ENCODE measurements at regions not wholly inside any gene's neighbourhood (a gene's known extent, or its start where the extent isn't known, plus 50 kb on each side); places are given as distances from the start of the nearest gene placed in this dataset.

DNA sequence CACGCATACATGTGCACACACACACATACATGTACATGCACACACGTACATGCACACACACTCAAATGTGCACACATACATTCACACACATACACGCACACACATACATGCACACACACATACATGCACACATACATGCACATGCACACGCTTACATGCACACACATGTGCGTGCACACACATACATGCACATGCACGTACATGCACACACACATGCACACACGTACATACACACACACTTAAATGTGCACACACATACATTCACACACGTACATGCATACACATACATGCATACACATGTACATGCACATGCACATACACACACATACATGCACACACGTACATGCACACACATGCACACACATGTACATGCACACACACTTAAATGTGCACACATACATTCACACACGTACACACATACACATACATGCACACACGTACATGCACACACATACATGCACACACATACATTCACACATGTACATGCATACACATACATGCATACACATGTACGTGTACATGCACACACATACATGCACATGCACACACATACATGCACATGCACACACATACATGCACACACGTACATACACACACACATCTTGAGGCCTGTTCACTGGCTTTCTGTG lies 283.7 kb upstream of the ID2 start:
- Histone ChIP-seq H3K27ac (ENCODE audit: low read depth, low read length) (no peak overlapping the region), H3K9me2 (ENCODE audit: insufficient read depth) (no peaks in the 10 kb centered on the region), H3K9me3 (ENCODE audit: control insufficient read depth in 1 of 2, insufficient read depth in 1 of 2, low read depth in 1 of 2, low read length in 2 of 2) (peaks cover 0 to 4% of the 10 kb centered on the region in 2 experiments; a peak in 1 of 4 replicates), H3K9ac (ENCODE audit: low read length) (no peak overlapping the region), H3K36me3 (ENCODE audit: control insufficient read depth in 1 of 2, insufficient read depth in 2 of 2, low read length in 2 of 2) (no peaks in the 10 kb centered on the region), H2AFZ (ENCODE audit: low read depth, low read length, poor library complexity, severe bottlenecking) (no peak overlapping the region), H4K20me1 (ENCODE audit: insufficient read depth) (no peaks in the 10 kb centered on the region), H3K79me2 (ENCODE audit: insufficient read depth, low read length) (no peaks in the 10 kb centered on the region), H3K27me3 (ENCODE audit: insufficient read depth, low read length) (no peaks in the 10 kb centered on the region), H3K4me1 (ENCODE audit: control insufficient read depth in 1 of 2, insufficient read depth in 2 of 2, low read length in 2 of 2) (no peaks in the 10 kb centered on the region), H3K4me3 (replicated peaks in 1 of 2; ENCODE audit: low read depth in 1 of 2, low read length in 2 of 2) (no peak overlapping the region), H3K4me2 (ENCODE audit: low read length) (no peak overlapping the region)
- intact Hi-C loops (cut with micrococcal nuclease) = no loop called here
- CTCF ChIA-PET = no interaction called here
- RAD21 ChIA-PET (ENCODE audit: low non-redundant PET in 1 of 2, low total read pairs in 2 of 2, uncharacterized antibody in 2 of 2, unreplicated experiment in 2 of 2) = no interaction called here
- BruUV-seq (replicated peaks) = no TSS peak
- ATAC-seq (no peak), DNase-seq (ENCODE audit: low read depth, low spot score) (no peak)
- TF ChIP-seq TCF7L2 (IDR thresholded peaks at IDR 0.05; ENCODE audit: borderline replicate concordance, extremely low read depth, insufficient read depth, insufficient read length) (no peak), SP1 (IDR thresholded peaks at IDR 0.05; ENCODE audit: low read depth) (no peak), POLR2AphosphoS5 (IDR thresholded peaks at IDR 0.05; ENCODE audit: low read depth, low read length) (no peak), EZH2phosphoT487 (IDR thresholded peaks at IDR 0.05; ENCODE audit: borderline replicate concordance) (no peak), ZNF274 (IDR thresholded peaks at IDR 0.05; ENCODE audit: low read depth, low read length) (no peak), EGR1 (IDR thresholded peaks at IDR 0.05; ENCODE audit: low read depth) (no peak), EZH2 (IDR thresholded peaks at IDR 0.05) (no peak)
- TF ChIP-seq, protein P1, sequence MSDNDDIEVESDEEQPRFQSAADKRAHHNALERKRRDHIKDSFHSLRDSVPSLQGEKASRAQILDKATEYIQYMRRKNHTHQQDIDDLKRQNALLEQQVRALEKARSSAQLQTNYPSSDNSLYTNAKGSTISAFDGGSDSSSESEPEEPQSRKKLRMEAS (IDR thresholded peaks at IDR 0.05) = no peak
- TF ChIP-seq, protein P2, sequence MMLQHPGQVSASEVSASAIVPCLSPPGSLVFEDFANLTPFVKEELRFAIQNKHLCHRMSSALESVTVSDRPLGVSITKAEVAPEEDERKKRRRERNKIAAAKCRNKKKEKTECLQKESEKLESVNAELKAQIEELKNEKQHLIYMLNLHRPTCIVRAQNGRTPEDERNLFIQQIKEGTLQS (IDR thresholded peaks at IDR 0.05) = no peak
- POLR2A ChIA-PET = no interaction called here

DNA sequence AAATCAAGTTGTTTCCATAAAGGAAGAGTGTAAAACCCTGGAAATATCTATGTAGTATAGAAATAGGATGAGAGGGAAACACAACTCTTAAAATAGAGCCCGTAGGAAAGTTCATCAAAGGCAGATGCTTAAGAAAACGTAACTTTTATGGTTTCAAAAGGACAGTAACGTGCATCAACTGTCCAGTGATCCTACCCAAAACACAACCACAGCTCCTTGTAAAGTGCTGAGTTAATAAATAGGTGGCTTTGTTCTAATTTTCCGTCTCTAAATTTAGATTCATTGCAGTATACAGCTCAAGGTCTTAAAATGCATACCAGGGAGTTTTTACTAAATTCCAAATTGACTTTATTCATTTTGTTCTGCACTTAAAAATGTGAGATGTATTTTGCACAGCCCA lies 282.1 kb upstream of the ID2 start:
- ATAC-seq = no peak
- CTCF ChIA-PET = no interaction called here
- TF ChIP-seq, protein P3, sequence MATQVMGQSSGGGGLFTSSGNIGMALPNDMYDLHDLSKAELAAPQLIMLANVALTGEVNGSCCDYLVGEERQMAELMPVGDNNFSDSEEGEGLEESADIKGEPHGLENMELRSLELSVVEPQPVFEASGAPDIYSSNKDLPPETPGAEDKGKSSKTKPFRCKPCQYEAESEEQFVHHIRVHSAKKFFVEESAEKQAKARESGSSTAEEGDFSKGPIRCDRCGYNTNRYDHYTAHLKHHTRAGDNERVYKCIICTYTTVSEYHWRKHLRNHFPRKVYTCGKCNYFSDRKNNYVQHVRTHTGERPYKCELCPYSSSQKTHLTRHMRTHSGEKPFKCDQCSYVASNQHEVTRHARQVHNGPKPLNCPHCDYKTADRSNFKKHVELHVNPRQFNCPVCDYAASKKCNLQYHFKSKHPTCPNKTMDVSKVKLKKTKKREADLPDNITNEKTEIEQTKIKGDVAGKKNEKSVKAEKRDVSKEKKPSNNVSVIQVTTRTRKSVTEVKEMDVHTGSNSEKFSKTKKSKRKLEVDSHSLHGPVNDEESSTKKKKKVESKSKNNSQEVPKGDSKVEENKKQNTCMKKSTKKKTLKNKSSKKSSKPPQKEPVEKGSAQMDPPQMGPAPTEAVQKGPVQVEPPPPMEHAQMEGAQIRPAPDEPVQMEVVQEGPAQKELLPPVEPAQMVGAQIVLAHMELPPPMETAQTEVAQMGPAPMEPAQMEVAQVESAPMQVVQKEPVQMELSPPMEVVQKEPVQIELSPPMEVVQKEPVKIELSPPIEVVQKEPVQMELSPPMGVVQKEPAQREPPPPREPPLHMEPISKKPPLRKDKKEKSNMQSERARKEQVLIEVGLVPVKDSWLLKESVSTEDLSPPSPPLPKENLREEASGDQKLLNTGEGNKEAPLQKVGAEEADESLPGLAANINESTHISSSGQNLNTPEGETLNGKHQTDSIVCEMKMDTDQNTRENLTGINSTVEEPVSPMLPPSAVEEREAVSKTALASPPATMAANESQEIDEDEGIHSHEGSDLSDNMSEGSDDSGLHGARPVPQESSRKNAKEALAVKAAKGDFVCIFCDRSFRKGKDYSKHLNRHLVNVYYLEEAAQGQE (IDR thresholded peaks at IDR 0.05; ENCODE audit: low read depth) = no peak
- TF ChIP-seq EZH2phosphoT487 (IDR thresholded peaks at IDR 0.05; ENCODE audit: borderline replicate concordance) = no peak
- no peak for TF ChIP-seq CEBPB (IDR thresholded peaks at IDR 0.05; ENCODE audit: low read depth)
- TF ChIP-seq EZH2 (IDR thresholded peaks at IDR 0.05) = no peak
- no peak for TF ChIP-seq ELF1 (IDR thresholded peaks at IDR 0.05; ENCODE audit: borderline replicate concordance, low read depth)
- TF ChIP-seq SP1 (IDR thresholded peaks at IDR 0.05; ENCODE audit: low read depth) = no peak
- no peak for TF ChIP-seq JUND (IDR thresholded peaks at IDR 0.05)
- no peak for TF ChIP-seq YY1 (IDR thresholded peaks at IDR 0.05; ENCODE audit: extremely low read depth, insufficient replicate concordance, low read depth, low read length)
- TF ChIP-seq, protein P4, sequence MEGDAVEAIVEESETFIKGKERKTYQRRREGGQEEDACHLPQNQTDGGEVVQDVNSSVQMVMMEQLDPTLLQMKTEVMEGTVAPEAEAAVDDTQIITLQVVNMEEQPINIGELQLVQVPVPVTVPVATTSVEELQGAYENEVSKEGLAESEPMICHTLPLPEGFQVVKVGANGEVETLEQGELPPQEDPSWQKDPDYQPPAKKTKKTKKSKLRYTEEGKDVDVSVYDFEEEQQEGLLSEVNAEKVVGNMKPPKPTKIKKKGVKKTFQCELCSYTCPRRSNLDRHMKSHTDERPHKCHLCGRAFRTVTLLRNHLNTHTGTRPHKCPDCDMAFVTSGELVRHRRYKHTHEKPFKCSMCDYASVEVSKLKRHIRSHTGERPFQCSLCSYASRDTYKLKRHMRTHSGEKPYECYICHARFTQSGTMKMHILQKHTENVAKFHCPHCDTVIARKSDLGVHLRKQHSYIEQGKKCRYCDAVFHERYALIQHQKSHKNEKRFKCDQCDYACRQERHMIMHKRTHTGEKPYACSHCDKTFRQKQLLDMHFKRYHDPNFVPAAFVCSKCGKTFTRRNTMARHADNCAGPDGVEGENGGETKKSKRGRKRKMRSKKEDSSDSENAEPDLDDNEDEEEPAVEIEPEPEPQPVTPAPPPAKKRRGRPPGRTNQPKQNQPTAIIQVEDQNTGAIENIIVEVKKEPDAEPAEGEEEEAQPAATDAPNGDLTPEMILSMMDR (IDR thresholded peaks at IDR 0.05 in 2 of 3, conservative IDR thresholded peaks at IDR 0.05 in 1 of 3; ENCODE audit: borderline replicate concordance in 1 of 3, insufficient read depth in 1 of 3, low read depth in 2 of 3, low read length in 2 of 3) = no peak

More for the DNA sequence above, 282.1 kb upstream of the ID2 start:
- H3K27ac ChIP-seq (ENCODE audit: low read depth, low read length) = no peak overlapping the region
- H2AFZ ChIP-seq (ENCODE audit: low read depth, low read length, poor library complexity, severe bottlenecking) = no peak overlapping the region
- no peak for DNase-seq (ENCODE audit: low read depth, low spot score)
- no TSS peak for BruUV-seq (replicated peaks)
- ChIA-PET RAD21 (ENCODE audit: low non-redundant PET in 1 of 2, low total read pairs in 2 of 2, uncharacterized antibody in 2 of 2, unreplicated experiment in 2 of 2) (no interaction called here), POLR2A (no interaction called here)
- no peaks in the 10 kb centered on the region for H3K9me2 ChIP-seq (ENCODE audit: insufficient read depth)
- H3K36me3 ChIP-seq (ENCODE audit: control insufficient read depth in 1 of 2, insufficient read depth in 2 of 2, low read length in 2 of 2) = no peaks in the 10 kb centered on the region
- H3K4me3 ChIP-seq (replicated peaks in 1 of 2; ENCODE audit: low read depth in 1 of 2, low read length in 2 of 2) = no peak overlapping the region
- peaks cover 0 to 4% of the 10 kb centered on the region in 2 experiments; a peak in 1 of 4 replicates for H3K9me3 ChIP-seq (ENCODE audit: control insufficient read depth in 1 of 2, insufficient read depth in 1 of 2, low read depth in 1 of 2, low read length in 2 of 2)
- H3K27me3 ChIP-seq (ENCODE audit: insufficient read depth, low read length) = no peaks in the 10 kb centered on the region
- intact Hi-C loops (cut with micrococcal nuclease) = no loop called here
- no peaks in the 10 kb centered on the region for H4K20me1 ChIP-seq (ENCODE audit: insufficient read depth)
- no peak overlapping the region for H3K4me2 ChIP-seq (ENCODE audit: low read length)
- no peaks in the 10 kb centered on the region for H3K4me1 ChIP-seq (ENCODE audit: control insufficient read depth in 1 of 2, insufficient read depth in 2 of 2, low read length in 2 of 2)
- no peaks in the 10 kb centered on the region for H3K79me2 ChIP-seq (ENCODE audit: insufficient read depth, low read length)
- no peak overlapping the region for H3K9ac ChIP-seq (ENCODE audit: low read length)
